Cardiac fibroblast (primary cell): ENCODE measurements at regions not wholly inside any gene's neighbourhood (a gene's known extent, or its start where the extent isn't known, plus 50 kb on each side); places are given as distances from the start of the nearest gene placed in this dataset.

ENCODE experiments used
- DNase-seq, 2 donors: peaks; one replicate each; pipeline versions ENCODE4 v3.0.0 to v3.0.0-alpha.2; 2010; ENCODE audit warnings: low read depth in 2 of 2
- H3K4me3 ChIP-seq, 2 donors: replicated peaks in 1 of 2; 1 replicate in 1 of 2; 2 replicates in 1 of 2; pipeline ENCODE4 v1.5.1; 2011; ENCODE audit warnings: low read depth in 2 of 2, low read length in 2 of 2, mild to moderate bottlenecking in 2 of 2, moderate library complexity in 1 of 2
- CTCF ChIP-seq: IDR thresholded peaks from one replicate; pipeline ENCODE4 v1.5.1; 2011; ENCODE audit warnings: low read depth, mild to moderate bottlenecking, low read length, inconsistent platforms

GRCh38 chr18:78902795-78903435 is 76.7 kb upstream of the SALL3 start:
- DNase-seq: no peak
- no peak overlapping the region for H3K4me3 ChIP-seq
- no peak for TF ChIP-seq CTCF

- no peak for DNase-seq
- no peak for TF ChIP-seq CTCF
- H3K4me3 ChIP-seq: no peak overlapping the region
These were observed 76.0 kb upstream of the SALL3 start for GRCh38 chr18:78903436-78904178.

- no peak overlapping the region for H3K4me3 ChIP-seq
- TF ChIP-seq CTCF: no peak
- DNase-seq: no peak
These were observed 75.5 kb upstream of the SALL3 start for GRCh38 chr18:78904179-78904531.

GRCh38 chr18:78905334-78905733 is 74.3 kb upstream of the SALL3 start:
- H3K4me3 ChIP-seq: no peak overlapping the region
- no peak for TF ChIP-seq CTCF
- DNase-seq: no peak

GRCh38 chr18:78906066-78906465 is 73.6 kb upstream of the SALL3 start:
- no peak for DNase-seq
- TF ChIP-seq CTCF: no peak

GRCh38 chr18:78908462-78909260 is 71.0 kb upstream of the SALL3 start:
- DNase-seq: no peak
- TF ChIP-seq CTCF: no peak
- no peak overlapping the region for H3K4me3 ChIP-seq

More at GRCh38 chr18:78906066-78906465, 73.6 kb upstream of the SALL3 start:
- H3K4me3 ChIP-seq: no peak overlapping the region
